22Rv1 (cell line): ENCODE measurements at regions not wholly inside any gene's neighbourhood (a gene's known extent, or its start where the extent isn't known, plus 50 kb on each side); places are given as distances from the start of the nearest gene placed in this dataset.

ENCODE experiments used
- ZFX ChIP-seq: fragments of 450-650 bp; IDR thresholded peaks from 2 replicates; pipeline ENCODE4 v1.6.1; 2017; ENCODE audit warnings: antibody characterized with exemption, borderline replicate concordance
- TF ChIP-seq, protein P1 (sequence below): fragments of 450-650 bp; IDR thresholded peaks from 2 replicates; pipeline ENCODE4 v1.5.1; 2017; ENCODE audit warnings: mild to moderate bottlenecking

DNA sequence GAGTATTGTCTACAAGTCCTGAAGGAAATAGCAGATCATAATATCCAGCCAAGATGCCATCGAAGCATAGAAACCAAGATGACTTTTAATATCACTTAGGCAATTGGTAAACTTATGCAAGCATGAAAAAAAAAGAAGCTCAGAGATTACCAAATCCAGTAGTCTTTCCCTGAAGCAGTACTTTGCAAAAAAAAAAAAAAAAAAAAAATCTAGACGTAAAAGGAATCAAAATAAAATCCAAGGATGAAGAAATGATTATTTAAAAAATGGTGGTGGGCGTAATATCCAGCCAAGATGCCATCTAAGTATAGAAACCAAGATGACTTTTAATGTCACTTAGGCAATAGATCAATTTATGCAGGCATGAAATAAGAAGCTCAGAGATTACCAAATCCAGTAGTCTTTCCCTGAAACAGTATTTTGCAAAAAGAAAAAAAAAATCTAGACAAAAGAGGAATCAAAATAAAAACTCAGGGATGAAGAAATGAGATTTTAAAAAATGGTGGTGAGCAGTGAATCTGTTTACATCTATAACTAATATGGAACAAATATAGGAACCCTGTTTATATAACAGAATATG lies 108.8 kb downstream of the GYPC start:
- TF ChIP-seq, protein P1, sequence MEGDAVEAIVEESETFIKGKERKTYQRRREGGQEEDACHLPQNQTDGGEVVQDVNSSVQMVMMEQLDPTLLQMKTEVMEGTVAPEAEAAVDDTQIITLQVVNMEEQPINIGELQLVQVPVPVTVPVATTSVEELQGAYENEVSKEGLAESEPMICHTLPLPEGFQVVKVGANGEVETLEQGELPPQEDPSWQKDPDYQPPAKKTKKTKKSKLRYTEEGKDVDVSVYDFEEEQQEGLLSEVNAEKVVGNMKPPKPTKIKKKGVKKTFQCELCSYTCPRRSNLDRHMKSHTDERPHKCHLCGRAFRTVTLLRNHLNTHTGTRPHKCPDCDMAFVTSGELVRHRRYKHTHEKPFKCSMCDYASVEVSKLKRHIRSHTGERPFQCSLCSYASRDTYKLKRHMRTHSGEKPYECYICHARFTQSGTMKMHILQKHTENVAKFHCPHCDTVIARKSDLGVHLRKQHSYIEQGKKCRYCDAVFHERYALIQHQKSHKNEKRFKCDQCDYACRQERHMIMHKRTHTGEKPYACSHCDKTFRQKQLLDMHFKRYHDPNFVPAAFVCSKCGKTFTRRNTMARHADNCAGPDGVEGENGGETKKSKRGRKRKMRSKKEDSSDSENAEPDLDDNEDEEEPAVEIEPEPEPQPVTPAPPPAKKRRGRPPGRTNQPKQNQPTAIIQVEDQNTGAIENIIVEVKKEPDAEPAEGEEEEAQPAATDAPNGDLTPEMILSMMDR = no peak
- no peak for TF ChIP-seq ZFX
